ENCODE measurements at regions not wholly inside any gene's neighbourhood (a gene's known extent, or its start where the extent isn't known, plus 50 kb on each side); places are given as distances from the start of the nearest gene placed in this dataset.
"Not testable (repeated sequence)": the region's sequence is repeated elsewhere in the genome, so short reads cannot be mapped to it uniquely, and the experiment has no call there.

- H3K36me3 ChIP-seq: no peaks in the 10 kb centered on the region
- no peak for DNase-seq
- H3K27me3 ChIP-seq: no peaks in the 10 kb centered on the region
- H3K4me1 ChIP-seq: peaks cover 0 to 9% (median 4%) of the 10 kb centered on the region in 4 donors
- H3K27ac ChIP-seq: peak overlapping the region in 1 of 4 donors; percentile 27
- no peak overlapping the region for H3K4me3 ChIP-seq
- intact Hi-C loops (cut with DNase I): no loop called here
- H3K9me3 ChIP-seq: no peaks in the 10 kb centered on the region
- TF ChIP-seq, protein P1, sequence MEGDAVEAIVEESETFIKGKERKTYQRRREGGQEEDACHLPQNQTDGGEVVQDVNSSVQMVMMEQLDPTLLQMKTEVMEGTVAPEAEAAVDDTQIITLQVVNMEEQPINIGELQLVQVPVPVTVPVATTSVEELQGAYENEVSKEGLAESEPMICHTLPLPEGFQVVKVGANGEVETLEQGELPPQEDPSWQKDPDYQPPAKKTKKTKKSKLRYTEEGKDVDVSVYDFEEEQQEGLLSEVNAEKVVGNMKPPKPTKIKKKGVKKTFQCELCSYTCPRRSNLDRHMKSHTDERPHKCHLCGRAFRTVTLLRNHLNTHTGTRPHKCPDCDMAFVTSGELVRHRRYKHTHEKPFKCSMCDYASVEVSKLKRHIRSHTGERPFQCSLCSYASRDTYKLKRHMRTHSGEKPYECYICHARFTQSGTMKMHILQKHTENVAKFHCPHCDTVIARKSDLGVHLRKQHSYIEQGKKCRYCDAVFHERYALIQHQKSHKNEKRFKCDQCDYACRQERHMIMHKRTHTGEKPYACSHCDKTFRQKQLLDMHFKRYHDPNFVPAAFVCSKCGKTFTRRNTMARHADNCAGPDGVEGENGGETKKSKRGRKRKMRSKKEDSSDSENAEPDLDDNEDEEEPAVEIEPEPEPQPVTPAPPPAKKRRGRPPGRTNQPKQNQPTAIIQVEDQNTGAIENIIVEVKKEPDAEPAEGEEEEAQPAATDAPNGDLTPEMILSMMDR (IDR thresholded peaks at IDR 0.05): no peak
- TF ChIP-seq EP300 (IDR thresholded peaks at IDR 0.05): no peak
- WGBS, 2 donors: 58 to 84% methylated on average over 15 of the region's 15 CpGs
These were observed 56.0 kb upstream of the MID1 start for GRCh38 chrX:10676235-10676957.

GRCh38 chrX:10677490-10677889 is 57.1 kb upstream of the MID1 start:
- Histone ChIP-seq H3K27ac (peak overlapping the region in 1 of 4 donors; percentile 32), H3K4me3 (no peak overlapping the region), H3K4me1 (peaks cover 0 to 9% (median 4%) of the 10 kb centered on the region in 4 donors), H3K9me3 (no peaks in the 10 kb centered on the region), H3K27me3 (no peaks in the 10 kb centered on the region), H3K36me3 (no peaks in the 10 kb centered on the region)
- peak; percentile 77 for DNase-seq
- intact Hi-C loops (cut with DNase I): no loop called here
- no peak for TF ChIP-seq POLR2A (IDR thresholded peaks at IDR 0.05)
- TF ChIP-seq EP300 (IDR thresholded peaks at IDR 0.05): no peak
- TF ChIP-seq, protein P1 (IDR thresholded peaks at IDR 0.05): no peak
- no peak for TF ChIP-seq POLR2AphosphoS5 (IDR thresholded peaks at IDR 0.05)
- 79 to 84% methylated on average over 5 of the region's 5 CpGs for WGBS, 2 donors

DNA sequence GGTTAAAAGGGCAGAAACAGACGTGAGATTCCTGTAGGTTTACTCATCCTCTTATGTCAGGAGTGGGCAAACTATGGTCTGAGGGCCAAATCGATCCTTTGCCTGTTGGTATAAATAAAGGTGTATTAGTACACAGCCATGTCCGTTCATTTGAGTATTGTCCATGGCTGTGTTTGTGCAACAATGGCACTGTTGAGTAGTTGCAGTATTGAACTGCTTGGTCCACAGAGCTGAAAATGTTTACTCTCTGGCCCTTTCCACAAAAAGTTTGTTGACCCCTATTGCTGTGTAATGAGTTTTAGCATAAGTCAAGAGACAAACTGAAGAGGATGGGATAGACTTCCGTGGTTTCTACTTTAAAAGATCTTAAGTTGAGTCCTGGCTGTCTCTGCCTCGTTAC is 59.0 kb upstream of the MID1 start:
- DNase-seq: no peak
- no peak for TF ChIP-seq POLR2A (IDR thresholded peaks at IDR 0.05)
- TF ChIP-seq EP300 (IDR thresholded peaks at IDR 0.05): no peak
- TF ChIP-seq, protein P1 (IDR thresholded peaks at IDR 0.05): no peak
- no peak for TF ChIP-seq POLR2AphosphoS5 (IDR thresholded peaks at IDR 0.05)
- 82 to 89% methylated on average over 5 of the region's 5 CpGs for WGBS, 2 donors

DNA sequence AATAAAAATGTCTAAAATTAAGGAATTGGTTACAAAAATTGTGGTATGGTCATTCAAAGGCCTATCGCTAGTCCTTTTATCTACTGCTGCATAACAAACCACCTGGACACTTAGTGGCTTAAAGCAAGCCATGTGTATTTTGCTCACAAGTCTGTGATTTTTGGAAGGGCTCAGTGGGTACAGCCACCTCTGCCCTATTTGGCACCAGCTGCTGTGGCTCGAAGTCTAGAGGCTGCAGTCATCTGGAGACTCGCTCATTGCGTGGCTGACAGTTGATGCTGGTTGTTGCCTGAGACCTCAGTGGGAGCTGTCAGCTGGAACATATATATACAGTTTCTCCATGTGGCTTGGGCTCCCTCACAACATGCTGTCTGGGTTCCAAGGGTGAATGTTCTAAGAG is 60.8 kb upstream of the MID1 start:
- no peak for DNase-seq
- Histone ChIP-seq H3K36me3 (no peaks in the 10 kb centered on the region), H3K27me3 (no peaks in the 10 kb centered on the region), H3K4me1 (peaks cover 0 to 9% (median 4%) of the 10 kb centered on the region in 4 donors), H3K27ac (no peak overlapping the region), H3K9me3 (no peaks in the 10 kb centered on the region), H3K4me3 (no peak overlapping the region)
- WGBS, 2 donors: 87 to 94% methylated on average over 4 of the region's 4 CpGs
- TF ChIP-seq, protein P1 (IDR thresholded peaks at IDR 0.05): no peak
- TF ChIP-seq POLR2AphosphoS5 (IDR thresholded peaks at IDR 0.05) (no peak), EP300 (IDR thresholded peaks at IDR 0.05) (no peak), POLR2A (IDR thresholded peaks at IDR 0.05) (no peak)
- intact Hi-C loops (cut with DNase I): no loop called here

More for the DNA sequence above, 59.0 kb upstream of the MID1 start:
- Histone ChIP-seq H3K27me3 (no peaks in the 10 kb centered on the region), H3K4me1 (peaks cover 0 to 9% (median 4%) of the 10 kb centered on the region in 4 donors), H3K9me3 (no peaks in the 10 kb centered on the region), H3K27ac (no peak overlapping the region), H3K4me3 (no peak overlapping the region), H3K36me3 (no peaks in the 10 kb centered on the region)
- intact Hi-C loops (cut with DNase I): no loop called here

DNA sequence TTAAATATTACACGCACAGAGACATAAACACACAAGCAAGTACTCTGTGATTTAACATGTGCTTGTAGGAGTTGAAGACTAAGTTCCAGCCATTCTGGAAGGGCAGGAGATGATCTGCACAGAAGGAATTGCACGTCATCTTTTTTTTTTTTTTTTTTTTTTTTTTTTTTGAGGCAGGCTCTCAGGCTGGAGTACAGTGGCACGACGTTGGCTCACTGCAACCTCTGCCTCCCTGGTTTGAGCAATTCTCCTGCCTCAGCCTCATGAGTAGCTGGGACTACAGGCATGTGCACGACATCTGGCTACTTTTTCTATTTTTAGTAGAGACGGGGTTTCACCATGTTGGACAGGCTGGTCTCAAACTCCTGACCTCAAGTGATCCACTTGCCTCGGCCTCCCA is 63.2 kb upstream of the MID1 start:
- DNase-seq; H3K36me3 ChIP-seq; H3K27me3 ChIP-seq; H3K4me3 ChIP-seq; H3K27ac ChIP-seq; H3K9me3 ChIP-seq; intact Hi-C loops (cut with DNase I); H3K4me1 ChIP-seq: not testable (repeated sequence)
- 89 to 91% methylated on average over 7 of the region's 7 CpGs for WGBS, 2 donors
